Muscle layer of colon (tissue), 2 donors: ENCODE measurements at regions not wholly inside any gene's neighbourhood (a gene's known extent, or its start where the extent isn't known, plus 50 kb on each side); places are given as distances from the start of the nearest gene placed in this dataset.

ENCODE experiments used
- H3K27ac ChIP-seq: one replicate; pipeline ENCODE4 v1.7.0; 2013; ENCODE audit warnings: low read depth, mild to moderate bottlenecking, low read length, moderate library complexity
- H3K27me3 ChIP-seq, 2 donors: one replicate each; pipeline ENCODE4 v1.7.0; 2013; ENCODE audit warnings: low read length in 2 of 2, mild to moderate bottlenecking in 2 of 2; ENCODE audit not compliant: insufficient read depth in 2 of 2, control insufficient read depth in 1 of 2
- H3K36me3 ChIP-seq: one replicate; pipeline ENCODE4 v1.7.0; 2013; ENCODE audit warnings: mild to moderate bottlenecking, low read length; ENCODE audit not compliant: insufficient read depth
- H3K4me1 ChIP-seq: one replicate; pipeline ENCODE4 v1.7.0; 2013; ENCODE audit warnings: mild to moderate bottlenecking, low read length; ENCODE audit not compliant: insufficient read depth
- H3K4me3 ChIP-seq, 2 donors: one replicate each; pipeline ENCODE4 v1.7.0; 2013; ENCODE audit warnings: low read length in 2 of 2, low read depth in 1 of 2, mild to moderate bottlenecking in 1 of 2, moderate library complexity in 1 of 2
- H3K9ac ChIP-seq: one replicate; pipeline ENCODE4 v1.7.0; 2013; ENCODE audit warnings: low read length
- H3K9me3 ChIP-seq: one replicate; pipeline ENCODE4 v1.7.0; 2013; ENCODE audit warnings: mild to moderate bottlenecking, low read length
- donor health status: abdominal sarcoma.
- donor health status: Adenocarcinoma of cecum.

GRCh38 chr2:9741110-9741509, 102.2 kb upstream of the TAF1B start:
- no peaks in the 10 kb centered on the region for H3K4me1 ChIP-seq
- no peaks in the 10 kb centered on the region for H3K27me3 ChIP-seq

GRCh38 chr2:9742601-9743000, 100.7 kb upstream of the TAF1B start:
- Histone ChIP-seq H3K4me3 (no peak overlapping the region), H3K27me3 (no peaks in the 10 kb centered on the region), H3K4me1 (no peaks in the 10 kb centered on the region), H3K27ac (no peak overlapping the region), H3K36me3 (no peaks in the 10 kb centered on the region), H3K9ac (no peak overlapping the region), H3K9me3 (no peaks in the 10 kb centered on the region)

More at GRCh38 chr2:9741110-9741509, 102.2 kb upstream of the TAF1B start:
- H3K9ac ChIP-seq = no peak overlapping the region
- H3K4me3 ChIP-seq = no peak overlapping the region
- no peak overlapping the region for H3K27ac ChIP-seq
- H3K9me3 ChIP-seq = no peaks in the 10 kb centered on the region
- H3K36me3 ChIP-seq = no peaks in the 10 kb centered on the region

- no peak overlapping the region for H3K9ac ChIP-seq
- H3K4me1 ChIP-seq = no peaks in the 10 kb centered on the region
- H3K27ac ChIP-seq = no peak overlapping the region
- H3K36me3 ChIP-seq = no peaks in the 10 kb centered on the region
- no peaks in the 10 kb centered on the region for H3K9me3 ChIP-seq
- H3K4me3 ChIP-seq = no peak overlapping the region
- H3K27me3 ChIP-seq = no peaks in the 10 kb centered on the region
Observed at GRCh38 chr2:9744256-9745004, 98.8 kb upstream of the TAF1B start.

- H3K27me3 ChIP-seq = no peaks in the 10 kb centered on the region
Observed at GRCh38 chr2:9745153-9745899, 97.9 kb upstream of the TAF1B start.

GRCh38 chr2:9747396-9747795, 95.9 kb upstream of the TAF1B start:
- H3K36me3 ChIP-seq = no peaks in the 10 kb centered on the region
- no peaks in the 10 kb centered on the region for H3K27me3 ChIP-seq
- H3K4me1 ChIP-seq = no peaks in the 10 kb centered on the region
- H3K9me3 ChIP-seq = no peaks in the 10 kb centered on the region
- H3K9ac ChIP-seq = no peak overlapping the region
- no peak overlapping the region for H3K27ac ChIP-seq
- H3K4me3 ChIP-seq = no peak overlapping the region

More at GRCh38 chr2:9745153-9745899, 97.9 kb upstream of the TAF1B start:
- no peaks in the 10 kb centered on the region for H3K4me1 ChIP-seq
- no peak overlapping the region for H3K9ac ChIP-seq
- H3K9me3 ChIP-seq = no peaks in the 10 kb centered on the region
- H3K4me3 ChIP-seq = no peak overlapping the region
- H3K36me3 ChIP-seq = no peaks in the 10 kb centered on the region
- H3K27ac ChIP-seq = no peak overlapping the region

- H3K36me3 ChIP-seq = no peaks in the 10 kb centered on the region
- H3K9ac ChIP-seq = no peak overlapping the region
- H3K4me3 ChIP-seq = no peak overlapping the region
- H3K4me1 ChIP-seq = peaks cover 8% of the 10 kb centered on the region
- H3K9me3 ChIP-seq = no peaks in the 10 kb centered on the region
- no peak overlapping the region for H3K27ac ChIP-seq
- H3K27me3 ChIP-seq = peaks cover 0 to 6% of the 10 kb centered on the region in 2 donors
Observed at GRCh38 chr2:9748577-9748976, 94.7 kb upstream of the TAF1B start.

GRCh38 chr2:9749546-9750223, 93.6 kb upstream of the TAF1B start:
- H3K4me3 ChIP-seq = no peak overlapping the region
- no peaks in the 10 kb centered on the region for H3K9me3 ChIP-seq
- no peak overlapping the region for H3K27ac ChIP-seq
- peaks cover 8% of the 10 kb centered on the region for H3K4me1 ChIP-seq
- peaks cover 0 to 6% of the 10 kb centered on the region in 2 donors for H3K27me3 ChIP-seq
- no peaks in the 10 kb centered on the region for H3K36me3 ChIP-seq
- no peak overlapping the region for H3K9ac ChIP-seq

GRCh38 chr2:9750224-9751215, 92.8 kb upstream of the TAF1B start:
- H3K36me3 ChIP-seq = no peaks in the 10 kb centered on the region
- no peak overlapping the region for H3K9ac ChIP-seq
- H3K4me1 ChIP-seq = peaks cover 8% of the 10 kb centered on the region
- H3K27ac ChIP-seq = no peak overlapping the region
- peaks cover 0 to 6% of the 10 kb centered on the region in 2 donors for H3K27me3 ChIP-seq
- H3K9me3 ChIP-seq = no peaks in the 10 kb centered on the region
- no peak overlapping the region for H3K4me3 ChIP-seq

GRCh38 chr2:9751831-9752230, 91.4 kb upstream of the TAF1B start:
- H3K36me3 ChIP-seq = no peaks in the 10 kb centered on the region
- H3K27me3 ChIP-seq = peaks cover 0 to 6% of the 10 kb centered on the region in 2 donors
- H3K9me3 ChIP-seq = no peaks in the 10 kb centered on the region
- H3K27ac ChIP-seq = no peak overlapping the region
- H3K9ac ChIP-seq = no peak overlapping the region
- H3K4me3 ChIP-seq = no peak overlapping the region
- H3K4me1 ChIP-seq = peaks cover 8% of the 10 kb centered on the region

- H3K4me1 ChIP-seq = peaks cover 13% of the 10 kb centered on the region
- H3K27me3 ChIP-seq = peaks cover 0 to 6% of the 10 kb centered on the region in 2 donors
- H3K9me3 ChIP-seq = no peaks in the 10 kb centered on the region
- H3K36me3 ChIP-seq = no peaks in the 10 kb centered on the region
- H3K9ac ChIP-seq = no peak overlapping the region
- no peak overlapping the region for H3K27ac ChIP-seq
- H3K4me3 ChIP-seq = no peak overlapping the region
Observed at GRCh38 chr2:9752441-9753275, 90.6 kb upstream of the TAF1B start.
